Peyer's patch (tissue), 4 donors: ENCODE measurements at regions not wholly inside any gene's neighbourhood (a gene's known extent, or its start where the extent isn't known, plus 50 kb on each side); places are given as distances from the start of the nearest gene placed in this dataset.

ENCODE experiments used
- DNase-seq, 3 donors: peaks; one replicate each; pipeline ENCODE4 v3.0.0-alpha.2; 2017 to 2019
- H3K27ac ChIP-seq, 4 donors: fragments of 200-600 bp; sonication (generic); one replicate each; pipeline ENCODE4 v1.5.1; 2016 to 2019
- H3K27me3 ChIP-seq, 2 donors: fragments of 200-600 bp; sonication (generic); one replicate each; pipeline ENCODE4 v1.5.1; 2019
- H3K36me3 ChIP-seq, 3 donors: fragments of 200-600 bp; sonication (generic); one replicate each; pipeline ENCODE4 v1.5.1; 2016 to 2019
- H3K4me1 ChIP-seq, 4 donors: fragments of 200-600 bp; sonication (generic); one replicate each; pipeline ENCODE4 v1.5.1; 2016 to 2019
- H3K4me3 ChIP-seq, 4 donors: fragments of 200-600 bp; sonication (generic); 1 replicate in 3 of 4; 2 replicates in 1 of 4; pipeline ENCODE4 v1.5.1; 2016 to 2019; ENCODE audit warnings: mild to moderate bottlenecking in 1 of 4
- H3K9me3 ChIP-seq, 4 donors: fragments of 200-600 bp; sonication (generic); one replicate each; pipeline ENCODE4 v1.5.1; 2016 to 2019; ENCODE audit warnings: mild to moderate bottlenecking in 1 of 4
- POLR2A ChIP-seq, 2 donors: fragments of 450-650 bp; IDR thresholded peaks; one replicate each; pipeline ENCODE4 v1.5.1; 2017; ENCODE audit warnings: antibody characterized with exemption in 2 of 2, mild to moderate bottlenecking in 2 of 2, moderate library complexity in 2 of 2
- TF ChIP-seq, protein P1 (sequence below), 6 experiments: fragments of 450-650 bp in 4 of 6; fragments of 200-600 bp in 2 of 6; sonication (generic) in 1 of 6; IDR thresholded peaks; one replicate each; pipeline ENCODE4 v1.5.1; 2017 to 2019; ENCODE audit warnings: antibody characterized with exemption in 6 of 6, mild to moderate bottlenecking in 3 of 6, moderate library complexity in 1 of 6

GRCh38 chr6:100173211-100173610, 179.2 kb upstream of the MCHR2 start:
- H3K36me3 ChIP-seq = no peaks in the 10 kb centered on the region
- TF ChIP-seq POLR2A (IDR thresholded peaks at IDR 0.05) = no peak
- TF ChIP-seq, protein P1, sequence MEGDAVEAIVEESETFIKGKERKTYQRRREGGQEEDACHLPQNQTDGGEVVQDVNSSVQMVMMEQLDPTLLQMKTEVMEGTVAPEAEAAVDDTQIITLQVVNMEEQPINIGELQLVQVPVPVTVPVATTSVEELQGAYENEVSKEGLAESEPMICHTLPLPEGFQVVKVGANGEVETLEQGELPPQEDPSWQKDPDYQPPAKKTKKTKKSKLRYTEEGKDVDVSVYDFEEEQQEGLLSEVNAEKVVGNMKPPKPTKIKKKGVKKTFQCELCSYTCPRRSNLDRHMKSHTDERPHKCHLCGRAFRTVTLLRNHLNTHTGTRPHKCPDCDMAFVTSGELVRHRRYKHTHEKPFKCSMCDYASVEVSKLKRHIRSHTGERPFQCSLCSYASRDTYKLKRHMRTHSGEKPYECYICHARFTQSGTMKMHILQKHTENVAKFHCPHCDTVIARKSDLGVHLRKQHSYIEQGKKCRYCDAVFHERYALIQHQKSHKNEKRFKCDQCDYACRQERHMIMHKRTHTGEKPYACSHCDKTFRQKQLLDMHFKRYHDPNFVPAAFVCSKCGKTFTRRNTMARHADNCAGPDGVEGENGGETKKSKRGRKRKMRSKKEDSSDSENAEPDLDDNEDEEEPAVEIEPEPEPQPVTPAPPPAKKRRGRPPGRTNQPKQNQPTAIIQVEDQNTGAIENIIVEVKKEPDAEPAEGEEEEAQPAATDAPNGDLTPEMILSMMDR (IDR thresholded peaks at IDR 0.05) = no peak
- H3K4me1 ChIP-seq = no peaks in the 10 kb centered on the region
- DNase-seq = no peak
- H3K9me3 ChIP-seq = no peaks in the 10 kb centered on the region
- no peak overlapping the region for H3K4me3 ChIP-seq
- no peak overlapping the region for H3K27ac ChIP-seq
- H3K27me3 ChIP-seq = no peaks in the 10 kb centered on the region

- no peak for TF ChIP-seq POLR2A (IDR thresholded peaks at IDR 0.05)
- TF ChIP-seq, protein P1 (IDR thresholded peaks at IDR 0.05) = no peak
- Histone ChIP-seq H3K4me1 (no peaks in the 10 kb centered on the region), H3K27ac (no peak overlapping the region), H3K4me3 (no peak overlapping the region), H3K9me3 (no peaks in the 10 kb centered on the region), H3K27me3 (no peaks in the 10 kb centered on the region), H3K36me3 (no peaks in the 10 kb centered on the region)
- no peak for DNase-seq
Measured at GRCh38 chr6:100172322-100172713, 178.3 kb upstream of the MCHR2 start.

GRCh38 chr6:100171533-100172321, 177.7 kb upstream of the MCHR2 start:
- H3K27ac ChIP-seq = no peak overlapping the region
- no peaks in the 10 kb centered on the region for H3K27me3 ChIP-seq
- H3K36me3 ChIP-seq = no peaks in the 10 kb centered on the region
- no peak overlapping the region for H3K4me3 ChIP-seq
- no peaks in the 10 kb centered on the region for H3K9me3 ChIP-seq
- no peaks in the 10 kb centered on the region for H3K4me1 ChIP-seq
- no peak for DNase-seq
- TF ChIP-seq POLR2A (IDR thresholded peaks at IDR 0.05) = no peak
- TF ChIP-seq, protein P1 (IDR thresholded peaks at IDR 0.05) = no peak

DNA sequence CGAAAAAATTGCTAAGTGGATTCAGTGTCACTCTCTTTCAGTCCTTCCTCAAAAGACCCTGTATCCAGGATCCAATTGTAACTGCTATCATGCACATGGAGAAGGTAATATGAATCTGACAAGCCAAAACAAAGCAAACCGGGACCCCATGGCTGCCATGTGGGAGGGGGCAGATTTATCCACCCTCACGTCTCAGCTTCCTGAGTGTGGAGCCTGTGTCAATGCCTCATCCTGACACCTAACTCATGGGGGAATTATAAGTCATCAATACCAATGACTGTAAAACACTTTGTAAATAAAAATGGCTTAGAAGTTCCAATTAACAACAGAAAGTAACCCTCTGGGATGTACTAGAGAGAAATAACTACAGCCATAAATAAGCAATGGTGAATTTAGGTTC, 174.1 kb upstream of the MCHR2 start:
- no peak overlapping the region for H3K4me3 ChIP-seq
- H3K4me1 ChIP-seq = no peaks in the 10 kb centered on the region
- no peaks in the 10 kb centered on the region for H3K27me3 ChIP-seq
- no peaks in the 10 kb centered on the region for H3K36me3 ChIP-seq
- no peaks in the 10 kb centered on the region for H3K9me3 ChIP-seq
- no peak for TF ChIP-seq POLR2A (IDR thresholded peaks at IDR 0.05)
- TF ChIP-seq, protein P1 (IDR thresholded peaks at IDR 0.05) = no peak
- no peak overlapping the region for H3K27ac ChIP-seq
- DNase-seq = no peak

- Histone ChIP-seq H3K4me1 (no peaks in the 10 kb centered on the region), H3K36me3 (no peaks in the 10 kb centered on the region), H3K27me3 (no peaks in the 10 kb centered on the region), H3K4me3 (no peak overlapping the region), H3K9me3 (no peaks in the 10 kb centered on the region), H3K27ac (no peak overlapping the region)
- no peak for DNase-seq
- no peak for TF ChIP-seq POLR2A (IDR thresholded peaks at IDR 0.05)
- TF ChIP-seq, protein P1 (IDR thresholded peaks at IDR 0.05) = no peak
Measured at GRCh38 chr6:100167585-100167984, 173.6 kb upstream of the MCHR2 start.
